ENCODE measurements at regions not wholly inside any gene's neighbourhood (a gene's known extent, or its start where the extent isn't known, plus 50 kb on each side); places are given as distances from the start of the nearest gene placed in this dataset.

DNA sequence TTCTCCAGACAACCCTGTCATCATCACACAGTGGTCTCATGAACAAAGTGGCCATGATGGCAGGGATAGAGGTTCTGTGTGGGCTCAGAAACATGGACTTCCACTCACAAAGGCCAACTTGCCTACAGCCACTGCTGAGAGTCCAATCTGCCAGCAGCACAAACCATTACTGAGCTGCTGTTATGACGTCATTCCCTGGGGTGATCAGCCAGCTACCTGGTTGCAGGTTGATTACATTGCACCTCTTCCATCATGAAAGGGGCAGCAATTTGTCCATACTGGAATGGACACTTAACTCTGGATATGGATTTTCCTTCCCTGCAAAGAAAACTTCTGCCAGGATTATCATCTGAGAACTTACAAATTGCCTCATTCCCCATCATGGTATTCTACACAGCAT is 1275.9 kb downstream of the TYW1 start:
- H3K4me3 ChIP-seq (ENCODE audit: low read depth, low read length) = no peak overlapping the region
- TF ChIP-seq, protein P1, sequence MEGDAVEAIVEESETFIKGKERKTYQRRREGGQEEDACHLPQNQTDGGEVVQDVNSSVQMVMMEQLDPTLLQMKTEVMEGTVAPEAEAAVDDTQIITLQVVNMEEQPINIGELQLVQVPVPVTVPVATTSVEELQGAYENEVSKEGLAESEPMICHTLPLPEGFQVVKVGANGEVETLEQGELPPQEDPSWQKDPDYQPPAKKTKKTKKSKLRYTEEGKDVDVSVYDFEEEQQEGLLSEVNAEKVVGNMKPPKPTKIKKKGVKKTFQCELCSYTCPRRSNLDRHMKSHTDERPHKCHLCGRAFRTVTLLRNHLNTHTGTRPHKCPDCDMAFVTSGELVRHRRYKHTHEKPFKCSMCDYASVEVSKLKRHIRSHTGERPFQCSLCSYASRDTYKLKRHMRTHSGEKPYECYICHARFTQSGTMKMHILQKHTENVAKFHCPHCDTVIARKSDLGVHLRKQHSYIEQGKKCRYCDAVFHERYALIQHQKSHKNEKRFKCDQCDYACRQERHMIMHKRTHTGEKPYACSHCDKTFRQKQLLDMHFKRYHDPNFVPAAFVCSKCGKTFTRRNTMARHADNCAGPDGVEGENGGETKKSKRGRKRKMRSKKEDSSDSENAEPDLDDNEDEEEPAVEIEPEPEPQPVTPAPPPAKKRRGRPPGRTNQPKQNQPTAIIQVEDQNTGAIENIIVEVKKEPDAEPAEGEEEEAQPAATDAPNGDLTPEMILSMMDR (IDR thresholded peaks at IDR 0.05; ENCODE audit: insufficient read depth, low read length, severe bottlenecking) = no peak
- H3K27me3 ChIP-seq (ENCODE audit: control insufficient read depth, insufficient read depth, low read length) = no peaks in the 10 kb centered on the region
- no peak for FAIRE-seq
- no peak for DNase-seq (ENCODE audit: low read depth)
- no peaks in the 10 kb centered on the region for H3K36me3 ChIP-seq (ENCODE audit: control insufficient read depth, insufficient read depth, low read length)

DNA sequence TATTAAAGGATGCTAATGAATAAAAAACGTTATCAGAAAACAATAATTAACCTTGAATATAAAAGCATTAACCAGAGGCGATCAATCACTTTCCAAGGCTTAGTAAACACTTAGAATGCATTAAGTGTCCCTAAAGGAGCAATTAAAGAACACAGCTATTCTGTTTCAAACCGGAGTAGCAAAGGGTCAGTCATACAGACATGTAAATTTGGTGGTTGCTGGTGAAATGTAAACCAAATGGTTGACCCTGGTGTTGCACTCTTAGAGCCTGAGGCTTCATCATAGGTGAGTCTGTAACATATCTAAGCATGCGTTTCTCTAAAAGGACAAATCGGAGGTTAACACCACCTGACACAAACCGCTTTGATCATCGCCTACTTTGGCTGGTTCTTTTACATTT is 1280.1 kb downstream of the TYW1 start:
- no peak for FAIRE-seq
- TF ChIP-seq, protein P1 (IDR thresholded peaks at IDR 0.05; ENCODE audit: insufficient read depth, low read length, severe bottlenecking) = no peak

DNA sequence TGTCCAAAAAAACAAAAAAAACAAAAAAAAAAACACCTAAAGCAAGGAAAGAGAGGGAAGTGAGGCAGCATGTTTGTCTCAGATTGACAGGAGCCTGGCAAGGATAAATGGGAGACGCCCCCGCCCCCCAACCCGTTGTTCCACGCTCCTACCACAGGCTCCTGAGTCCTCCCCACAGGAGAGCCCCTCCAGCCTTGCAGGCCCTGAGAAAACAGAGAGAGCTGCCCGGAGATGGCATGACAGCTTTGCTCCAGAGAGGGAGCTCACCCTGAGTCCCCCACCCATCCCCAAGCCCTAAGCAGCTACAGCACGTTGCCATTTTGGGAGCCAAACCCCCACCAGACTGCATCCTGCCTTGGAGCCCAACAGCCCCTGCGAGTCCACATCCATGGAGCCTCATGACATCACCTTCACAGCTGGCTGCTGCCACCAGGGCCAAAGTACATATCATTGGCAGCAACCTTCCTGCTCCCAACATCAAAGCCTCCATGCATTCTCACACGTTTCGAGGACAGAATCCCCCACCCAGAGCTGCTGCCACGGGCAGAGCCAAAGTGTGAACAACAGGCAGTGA is 1283.3 kb downstream of the TYW1 start:
- FAIRE-seq = no peak
- H3K4me3 ChIP-seq (ENCODE audit: low read depth, low read length) = no peak overlapping the region

More for the DNA sequence above, 1280.1 kb downstream of the TYW1 start:
- Histone ChIP-seq H3K36me3 (ENCODE audit: control insufficient read depth, insufficient read depth, low read length) (no peaks in the 10 kb centered on the region), H3K4me3 (ENCODE audit: low read depth, low read length) (no peak overlapping the region), H3K27me3 (ENCODE audit: control insufficient read depth, insufficient read depth, low read length) (no peaks in the 10 kb centered on the region)
- no peak for DNase-seq (ENCODE audit: low read depth)

DNA sequence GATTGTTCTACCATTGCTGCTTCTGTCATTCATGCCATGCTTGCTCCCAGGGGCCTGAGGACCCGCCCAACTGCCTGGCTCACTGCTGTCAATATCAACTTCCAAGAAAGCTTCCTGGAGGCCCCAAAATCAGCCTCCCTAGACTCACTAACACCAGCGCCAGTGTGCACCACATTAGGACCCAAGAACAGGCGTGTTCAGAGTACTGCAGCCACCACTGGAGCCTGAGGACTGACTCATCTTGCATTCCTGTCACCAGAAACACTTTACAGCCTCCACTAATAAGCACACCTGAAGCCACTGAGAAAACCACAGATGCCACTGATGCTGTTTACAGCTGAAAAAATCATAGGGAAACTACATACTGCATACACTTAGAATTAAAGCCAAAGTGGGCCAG is 1284.3 kb downstream of the TYW1 start:
- H3K27me3 ChIP-seq (ENCODE audit: control insufficient read depth, insufficient read depth, low read length) = no peaks in the 10 kb centered on the region
- DNase-seq (ENCODE audit: low read depth) = no peak
- FAIRE-seq = no peak
- H3K4me3 ChIP-seq (ENCODE audit: low read depth, low read length) = no peak overlapping the region
- TF ChIP-seq, protein P1 (IDR thresholded peaks at IDR 0.05; ENCODE audit: insufficient read depth, low read length, severe bottlenecking) = no peak
- no peaks in the 10 kb centered on the region for H3K36me3 ChIP-seq (ENCODE audit: control insufficient read depth, insufficient read depth, low read length)

More for the DNA sequence above, 1283.3 kb downstream of the TYW1 start:
- TF ChIP-seq, protein P1 (IDR thresholded peaks at IDR 0.05; ENCODE audit: insufficient read depth, low read length, severe bottlenecking) = no peak
- Histone ChIP-seq H3K36me3 (ENCODE audit: control insufficient read depth, insufficient read depth, low read length) (no peaks in the 10 kb centered on the region), H3K27me3 (ENCODE audit: control insufficient read depth, insufficient read depth, low read length) (no peaks in the 10 kb centered on the region)
- no peak for DNase-seq (ENCODE audit: low read depth)

DNA sequence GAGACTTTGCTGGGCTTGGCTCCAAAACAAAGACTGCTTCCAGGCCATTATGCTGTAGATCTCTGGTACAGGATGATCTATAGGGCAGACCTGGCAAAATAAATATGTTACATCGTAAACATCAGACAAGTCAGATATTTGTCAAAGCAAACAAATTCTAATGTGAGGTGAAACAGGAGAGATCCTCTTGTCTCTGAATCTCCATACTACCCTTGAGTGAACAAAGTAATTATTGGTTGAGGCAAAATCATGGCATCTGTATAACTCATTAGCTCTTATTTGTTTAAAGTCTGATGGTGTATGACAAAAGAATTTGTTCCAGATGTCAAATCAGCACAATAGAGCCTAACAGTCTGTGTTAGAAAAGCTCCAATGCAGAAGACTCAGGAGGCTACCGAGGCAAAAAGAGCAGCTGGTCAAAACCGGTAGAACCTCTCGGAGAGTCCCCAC is 1291.5 kb downstream of the TYW1 start:
- H3K27me3 ChIP-seq (ENCODE audit: control insufficient read depth, insufficient read depth, low read length) = no peaks in the 10 kb centered on the region
- no peak for DNase-seq (ENCODE audit: low read depth)
- no peaks in the 10 kb centered on the region for H3K36me3 ChIP-seq (ENCODE audit: control insufficient read depth, insufficient read depth, low read length)
- no peak overlapping the region for H3K4me3 ChIP-seq (ENCODE audit: low read depth, low read length)
- TF ChIP-seq, protein P1 (IDR thresholded peaks at IDR 0.05; ENCODE audit: insufficient read depth, low read length, severe bottlenecking) = no peak
- FAIRE-seq = no peak

- no peak overlapping the region for H3K4me3 ChIP-seq (ENCODE audit: low read depth, low read length)
- no peak for FAIRE-seq
- H3K27me3 ChIP-seq (ENCODE audit: control insufficient read depth, insufficient read depth, low read length) = no peaks in the 10 kb centered on the region
- H3K36me3 ChIP-seq (ENCODE audit: control insufficient read depth, insufficient read depth, low read length) = no peaks in the 10 kb centered on the region
- TF ChIP-seq, protein P1 (IDR thresholded peaks at IDR 0.05; ENCODE audit: insufficient read depth, low read length, severe bottlenecking) = no peak
- no peak for DNase-seq (ENCODE audit: low read depth)
Observed at GRCh38 chr7:68291710-68292109, 1295.1 kb downstream of the TYW1 start.
